ENCODE measurements at regions not wholly inside any gene's neighbourhood (a gene's known extent, or its start where the extent isn't known, plus 50 kb on each side); places are given as distances from the start of the nearest gene placed in this dataset.

GRCh38 chr14:86540636-86541247 lies 1010.8 kb downstream of the FLRT2 start:
- no peaks in the 10 kb centered on the region for H3K4me1 ChIP-seq (ENCODE audit: insufficient read depth, low read length)
- TF ChIP-seq CTCF (IDR thresholded peaks at IDR 0.05): no peak
- Mint-ChIP-seq H3K4me3 (no peak overlapping the region), H3K9me3 (peaks cover 2% of the 10 kb centered on the region), H3K36me3 (ENCODE audit: low read depth) (no peaks in the 10 kb centered on the region), H3K4me1 (ENCODE audit: low read depth) (no peaks in the 10 kb centered on the region), H3K27ac (no peak overlapping the region), H3K27me3 (no peaks in the 10 kb centered on the region)
- H3K27ac ChIP-seq (ENCODE audit: low read depth in 1 of 2, low read length in 2 of 2): no peak overlapping the region
- no peak overlapping the region for H3K4me3 ChIP-seq (ENCODE audit: low read length)
- no peaks in the 10 kb centered on the region for H3K27me3 ChIP-seq (ENCODE audit: control insufficient read depth in 1 of 2, insufficient read depth in 2 of 2, low read length in 2 of 2)
- ATAC-seq (ENCODE audit: poor library complexity): no peak
- CTCF ChIA-PET: no interaction called here
- no peaks in the 10 kb centered on the region for H3K36me3 ChIP-seq (ENCODE audit: insufficient read depth, low read length)
- peaks cover 0 to 5% of the 10 kb centered on the region in 2 experiments for H3K9me3 ChIP-seq (ENCODE audit: control insufficient read depth in 1 of 2, insufficient read depth in 1 of 2, low read length in 2 of 2)
- DNase-seq: no peak
- POLR2A ChIA-PET: no interaction called here
- intact Hi-C loops (cut with DNase I, micrococcal nuclease): no loop called here

GRCh38 chr14:86539361-86540070 lies 1009.6 kb downstream of the FLRT2 start:
- Histone ChIP-seq H3K4me1 (ENCODE audit: insufficient read depth, low read length) (no peaks in the 10 kb centered on the region), H3K4me3 (ENCODE audit: low read length) (no peak overlapping the region), H3K36me3 (ENCODE audit: insufficient read depth, low read length) (no peaks in the 10 kb centered on the region), H3K27ac (ENCODE audit: low read depth in 1 of 2, low read length in 2 of 2) (no peak overlapping the region), H3K9me3 (ENCODE audit: control insufficient read depth in 1 of 2, insufficient read depth in 1 of 2, low read length in 2 of 2) (peaks cover 0 to 5% of the 10 kb centered on the region in 2 experiments), H3K27me3 (ENCODE audit: control insufficient read depth in 1 of 2, insufficient read depth in 2 of 2, low read length in 2 of 2) (no peaks in the 10 kb centered on the region)
- H3K4me3 Mint-ChIP-seq: no peak overlapping the region
- no peak for DNase-seq
- H3K9me3 Mint-ChIP-seq: no peaks in the 10 kb centered on the region
- H3K4me1 Mint-ChIP-seq (ENCODE audit: low read depth): no peaks in the 10 kb centered on the region
- ChIA-PET CTCF (no interaction called here), POLR2A (no interaction called here)
- TF ChIP-seq CTCF (IDR thresholded peaks at IDR 0.05): no peak
- no peak overlapping the region for H3K27ac Mint-ChIP-seq
- intact Hi-C loops (cut with DNase I, micrococcal nuclease): no loop called here
- ATAC-seq (ENCODE audit: poor library complexity): no peak
- no peaks in the 10 kb centered on the region for H3K27me3 Mint-ChIP-seq
- no peaks in the 10 kb centered on the region for H3K36me3 Mint-ChIP-seq (ENCODE audit: low read depth)

- ChIA-PET POLR2A (no interaction called here), CTCF (no interaction called here)
- Histone ChIP-seq H3K27ac (ENCODE audit: low read depth in 1 of 2, low read length in 2 of 2) (no peak overlapping the region), H3K36me3 (ENCODE audit: insufficient read depth, low read length) (no peaks in the 10 kb centered on the region), H3K9me3 (ENCODE audit: control insufficient read depth in 1 of 2, insufficient read depth in 1 of 2, low read length in 2 of 2) (peaks cover 0 to 5% of the 10 kb centered on the region in 2 experiments), H3K27me3 (ENCODE audit: control insufficient read depth in 1 of 2, insufficient read depth in 2 of 2, low read length in 2 of 2) (no peaks in the 10 kb centered on the region), H3K4me3 (ENCODE audit: low read length) (no peak overlapping the region), H3K4me1 (ENCODE audit: insufficient read depth, low read length) (no peaks in the 10 kb centered on the region)
- no peaks in the 10 kb centered on the region for H3K9me3 Mint-ChIP-seq
- H3K36me3 Mint-ChIP-seq (ENCODE audit: low read depth): no peaks in the 10 kb centered on the region
- H3K4me1 Mint-ChIP-seq (ENCODE audit: low read depth): no peaks in the 10 kb centered on the region
- no peak for TF ChIP-seq CTCF (IDR thresholded peaks at IDR 0.05)
- no peak overlapping the region for H3K4me3 Mint-ChIP-seq
- DNase-seq (peak in 1 of 14 experiments; percentile 6), ATAC-seq (ENCODE audit: poor library complexity) (no peak)
- intact Hi-C loops (cut with DNase I, micrococcal nuclease): no loop called here
- no peaks in the 10 kb centered on the region for H3K27me3 Mint-ChIP-seq
- H3K27ac Mint-ChIP-seq: no peak overlapping the region
Measured at GRCh38 chr14:86533834-86534233, 1003.9 kb downstream of the FLRT2 start.
